ENCODE measurements at regions not wholly inside any gene's neighbourhood (a gene's known extent, or its start where the extent isn't known, plus 50 kb on each side); places are given as distances from the start of the nearest gene placed in this dataset.
"Not testable (repeated sequence)": the region's sequence is repeated elsewhere in the genome, so short reads cannot be mapped to it uniquely, and the experiment has no call there.

DNA sequence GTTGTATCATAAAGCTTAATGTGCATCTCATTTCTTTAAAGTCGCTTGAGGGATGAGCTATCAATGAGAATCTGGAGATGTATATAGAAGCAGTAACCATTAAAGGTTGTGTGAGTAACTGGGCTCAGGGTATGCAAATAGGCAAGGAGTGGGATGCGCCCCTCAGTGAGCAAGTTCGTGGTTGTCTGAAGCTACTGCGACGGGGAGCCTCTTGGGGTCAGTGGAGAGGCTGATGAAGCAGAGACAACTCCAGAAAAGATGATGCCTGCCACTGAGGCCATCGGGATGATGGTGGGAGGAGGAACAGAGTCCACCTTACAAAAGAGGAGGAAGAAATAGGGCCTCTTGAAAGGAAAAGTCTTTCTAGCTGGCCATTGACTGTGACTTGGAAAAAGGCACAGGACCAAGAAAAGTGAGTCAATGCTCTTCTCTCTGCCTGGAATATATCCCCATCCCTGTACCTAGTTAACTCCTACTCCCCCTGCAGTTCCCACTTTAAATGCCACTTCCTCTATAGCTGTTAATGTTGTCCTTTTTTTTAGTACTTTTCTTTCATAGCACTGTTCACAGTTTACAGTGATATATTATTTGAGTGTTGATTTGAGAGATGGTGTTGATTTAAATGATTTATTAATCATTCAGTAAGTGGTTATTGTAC is 51.4 kb upstream of the LSM6 start:
- no peak for DNase-seq

DNA sequence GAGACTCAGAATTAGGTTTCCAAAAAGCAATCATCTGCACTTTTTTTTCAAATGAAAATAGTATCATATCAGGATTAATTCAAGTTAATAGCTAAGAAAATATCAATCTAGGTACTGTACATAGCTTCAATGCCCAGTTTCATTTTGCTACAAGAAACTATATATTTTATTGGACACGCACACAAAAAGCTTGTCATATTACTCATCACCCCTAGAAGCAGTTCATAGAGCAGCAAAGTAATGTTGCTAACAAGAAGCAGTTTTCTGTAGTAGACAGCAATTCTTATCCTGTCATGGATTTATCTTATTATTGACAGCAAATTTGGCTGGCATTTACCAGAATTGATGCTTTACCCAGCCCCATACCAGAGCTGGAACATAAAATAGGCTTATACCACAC is 52.3 kb upstream of the LSM6 start:
- DNase-seq: no peak

GRCh38 chr4:146122398-146122797 is 53.1 kb upstream of the LSM6 start:
- DNase-seq: no peak

DNA sequence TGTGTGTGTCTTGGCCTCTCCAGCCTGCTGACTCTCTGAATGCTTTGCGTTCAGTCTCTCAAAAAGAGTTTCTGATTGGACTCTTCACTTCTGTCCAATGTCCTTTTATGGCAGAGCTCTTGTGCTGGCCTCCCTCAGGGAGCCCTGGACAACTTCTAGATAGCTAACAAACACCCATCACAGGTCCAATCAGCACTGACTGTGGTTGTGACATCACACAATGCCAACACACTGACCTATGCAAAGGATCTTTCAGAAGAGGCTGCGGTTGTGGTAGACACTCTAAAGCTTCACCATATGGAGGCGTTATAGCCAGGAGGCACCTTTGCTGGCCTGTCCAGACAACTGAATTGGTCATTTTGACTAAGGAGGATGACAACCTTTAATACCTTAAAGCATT is 53.8 kb upstream of the LSM6 start:
- DNase-seq: no peak

GRCh38 chr4:146119845-146120404 is 55.6 kb upstream of the LSM6 start:
- DNase-seq: no peak

DNA sequence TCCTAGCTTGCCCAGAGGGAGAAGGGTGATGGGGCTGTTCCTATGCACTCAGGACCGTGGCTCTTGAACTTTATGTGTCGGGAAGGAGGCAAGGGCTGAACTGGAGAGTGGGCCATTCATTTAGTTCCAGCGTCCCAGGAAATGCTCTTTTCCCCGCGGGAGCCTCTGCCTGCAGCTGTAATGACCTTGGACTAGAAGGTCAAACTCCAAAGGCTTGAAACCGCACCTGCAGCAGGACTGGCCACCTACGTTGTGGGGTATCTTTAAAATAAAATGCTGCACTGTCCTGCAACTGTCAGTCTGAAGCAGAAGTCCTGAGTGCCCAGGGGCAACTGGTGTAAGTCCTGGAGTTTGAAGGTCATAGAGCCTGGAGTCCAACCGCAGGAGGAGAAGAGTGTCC is 61.5 kb upstream of the LSM6 start:
- no peak for DNase-seq

GRCh38 chr4:146113171-146113570 is 62.3 kb upstream of the LSM6 start:
- no peak for DNase-seq

DNA sequence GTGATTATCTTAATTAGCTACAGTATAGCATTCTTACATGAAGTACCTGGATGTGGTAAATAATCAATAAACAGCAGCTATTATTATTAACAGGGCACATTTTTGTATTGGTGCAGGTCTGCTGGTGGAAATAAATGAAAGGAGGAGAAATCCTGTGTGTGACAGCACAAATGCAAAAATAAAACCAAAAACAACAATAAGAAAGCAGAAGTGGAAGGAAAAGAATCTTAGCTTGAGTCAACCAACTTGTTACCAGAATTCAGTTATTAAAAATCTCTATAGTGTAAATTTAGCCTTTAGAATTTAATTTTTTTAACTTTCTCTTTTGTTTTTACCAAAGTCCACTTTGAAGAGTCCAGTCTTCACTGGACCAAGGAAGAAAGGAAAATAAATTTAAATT is 63.1 kb upstream of the LSM6 start:
- no peak for DNase-seq

DNA sequence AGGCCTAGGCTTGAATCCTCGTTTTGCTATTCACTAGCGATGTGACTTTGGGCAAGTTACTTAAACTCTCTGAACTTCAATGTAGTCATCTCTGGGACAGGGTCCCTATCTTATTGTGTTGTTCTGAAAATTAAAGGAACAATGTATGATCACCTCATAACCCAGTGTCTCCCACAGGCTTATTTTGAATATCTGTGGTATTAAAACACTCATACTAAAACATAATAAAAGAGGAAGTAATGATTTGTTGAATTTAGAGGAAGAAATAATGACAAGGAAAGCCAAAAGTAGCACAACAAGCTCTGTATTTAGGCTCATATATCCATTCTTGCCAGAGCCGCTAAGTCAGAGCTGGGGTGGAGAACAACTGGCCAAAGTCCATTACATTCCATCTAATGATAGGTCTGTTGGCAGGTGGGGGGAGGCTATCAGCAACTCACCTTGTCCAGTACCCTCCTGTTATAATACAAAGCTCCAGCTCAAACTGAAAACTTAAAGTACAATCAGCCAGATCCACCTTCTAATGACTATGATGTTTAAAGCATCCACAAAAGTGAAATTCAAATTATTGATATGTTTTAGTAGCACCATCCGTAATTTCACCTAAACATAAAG is 64.5 kb upstream of the LSM6 start:
- DNase-seq: no peak

DNA sequence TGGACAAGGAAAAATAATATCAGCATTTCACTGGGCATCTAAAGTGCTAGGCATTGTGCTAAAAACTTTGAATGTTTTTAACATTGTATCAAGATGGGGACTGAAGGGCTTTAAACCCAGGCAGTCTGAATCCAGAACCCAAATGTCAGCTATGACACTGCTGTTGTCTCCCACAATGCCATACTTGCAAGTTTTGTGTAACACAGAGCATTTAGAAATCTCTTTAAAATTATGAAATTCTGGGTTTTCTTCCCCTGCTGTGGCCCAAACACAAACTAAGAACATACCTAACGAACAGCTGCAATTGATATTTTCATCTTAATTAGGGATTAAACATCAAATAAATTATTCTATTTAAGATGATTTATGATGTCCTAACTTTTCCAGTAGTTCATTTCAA is 66.8 kb upstream of the LSM6 start:
- no peak for DNase-seq

DNA sequence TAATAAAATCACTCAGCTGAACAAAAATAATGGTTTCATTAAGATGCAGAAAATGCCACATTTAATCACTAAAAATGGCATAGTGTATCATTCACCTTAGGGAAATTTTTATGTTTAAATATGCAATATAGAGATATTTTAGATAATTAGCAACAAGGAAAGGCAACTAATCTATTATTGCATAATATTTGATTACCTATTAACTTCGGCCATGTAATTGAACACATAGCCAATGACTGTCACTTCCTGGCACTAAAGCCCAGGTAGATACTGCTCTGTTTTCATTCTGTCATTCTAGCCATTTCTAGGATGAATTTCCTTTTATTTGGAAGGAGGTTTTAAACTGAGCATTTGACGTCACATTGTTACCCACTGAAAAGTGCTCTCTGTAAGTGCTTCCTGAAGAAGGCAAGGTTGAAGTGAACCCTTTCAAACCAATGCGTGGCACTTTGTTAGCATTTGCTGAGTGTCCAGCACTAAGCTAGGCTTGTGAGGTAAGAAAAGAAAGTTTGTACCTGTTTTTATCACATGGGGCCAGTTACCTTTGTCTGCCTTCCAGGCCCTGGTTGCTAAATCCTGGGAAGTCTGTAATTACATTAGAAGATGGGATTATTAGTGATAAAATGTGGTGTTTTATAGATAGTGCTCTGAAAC is 67.8 kb upstream of the LSM6 start:
- no peak for DNase-seq

DNA sequence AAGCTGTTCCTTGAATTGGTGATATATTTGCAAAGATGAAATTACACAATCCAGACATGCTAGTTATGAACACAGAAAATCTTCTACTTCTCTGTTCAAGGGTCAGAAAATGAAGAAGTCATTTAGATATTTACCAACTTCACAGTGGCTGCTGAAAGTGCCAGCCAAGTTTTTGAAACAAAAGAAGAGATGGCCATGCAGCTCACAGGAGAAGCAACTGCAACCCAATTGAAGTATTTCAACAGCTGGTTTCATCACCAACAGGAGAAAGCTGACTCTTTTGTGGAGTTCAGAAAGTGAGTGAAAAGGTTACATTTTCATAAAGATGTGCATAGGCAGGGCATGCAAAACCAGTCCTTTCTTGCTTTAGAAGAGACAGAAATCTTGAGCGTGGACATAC is 70.1 kb upstream of the LSM6 start:
- no peak for DNase-seq

GRCh38 chr4:146104541-146104940 is 71.0 kb upstream of the LSM6 start:
- DNase-seq: no peak

DNA sequence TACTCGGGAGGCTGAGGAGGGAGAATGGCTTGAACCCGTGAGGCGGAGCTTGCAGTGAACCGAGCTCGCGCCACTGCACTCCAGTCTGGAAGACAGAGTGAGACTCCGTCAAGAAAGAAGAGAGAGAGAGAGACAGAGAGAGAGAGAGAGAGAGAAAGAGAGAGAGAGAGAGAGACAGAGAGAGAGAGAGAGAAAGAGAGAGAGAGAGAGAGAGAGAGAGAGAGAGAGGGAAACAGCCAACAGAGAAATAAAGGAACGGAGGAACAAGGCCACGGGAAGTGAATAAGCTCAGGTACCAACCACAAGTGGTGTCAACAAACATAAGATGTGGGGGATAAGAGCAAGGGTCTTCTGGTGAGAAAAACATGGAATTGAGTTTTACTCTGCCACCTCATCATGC is 71.5 kb upstream of the LSM6 start:
- not testable (repeated sequence) for DNase-seq

DNA sequence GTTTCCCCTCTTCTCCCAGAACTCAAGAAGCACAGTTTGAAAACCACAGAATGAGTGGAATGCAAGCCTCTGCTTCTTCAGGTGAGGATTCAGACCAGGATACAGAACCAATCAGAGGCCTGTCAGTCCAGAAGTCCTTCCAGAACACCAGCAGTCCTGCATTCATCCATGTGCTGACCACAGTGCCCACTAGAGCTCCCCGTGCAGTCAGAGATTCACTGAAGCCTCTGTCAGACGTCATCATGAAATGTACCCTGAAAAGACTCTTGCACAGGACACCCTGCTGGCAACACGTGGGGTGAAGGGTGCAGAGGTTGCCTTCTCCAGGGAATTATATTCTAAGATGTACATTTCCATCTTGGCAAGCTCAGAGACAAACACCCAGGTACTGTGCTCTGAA is 75.9 kb upstream of the LSM6 start:
- DNase-seq: no peak

GRCh38 chr4:146098978-146099377 is 76.5 kb upstream of the LSM6 start:
- DNase-seq: no peak

- no peak for DNase-seq
These were observed 77.1 kb upstream of the LSM6 start for GRCh38 chr4:146098397-146098796.

DNA sequence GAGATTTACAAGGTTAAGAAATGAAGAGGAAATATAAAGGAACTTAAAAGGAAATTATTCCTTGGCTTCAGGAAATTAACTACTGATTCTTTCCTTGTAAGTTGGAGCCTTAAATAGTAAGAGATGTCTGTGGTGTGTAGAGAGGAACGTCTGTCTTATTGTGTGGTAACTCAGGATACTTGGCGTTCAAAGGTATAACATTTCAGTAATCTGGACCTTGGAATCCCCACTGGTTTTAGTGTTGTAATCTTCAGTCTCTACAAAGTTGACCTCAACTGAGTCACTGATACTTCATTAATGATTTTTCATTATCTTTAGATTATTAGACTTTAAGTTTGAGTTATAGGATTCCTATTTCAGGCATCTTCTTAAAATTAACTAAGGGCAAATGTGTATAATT is 79.1 kb upstream of the LSM6 start:
- no peak for DNase-seq

- no peak for DNase-seq
These were observed 79.7 kb upstream of the LSM6 start for GRCh38 chr4:146095860-146096259.

DNA sequence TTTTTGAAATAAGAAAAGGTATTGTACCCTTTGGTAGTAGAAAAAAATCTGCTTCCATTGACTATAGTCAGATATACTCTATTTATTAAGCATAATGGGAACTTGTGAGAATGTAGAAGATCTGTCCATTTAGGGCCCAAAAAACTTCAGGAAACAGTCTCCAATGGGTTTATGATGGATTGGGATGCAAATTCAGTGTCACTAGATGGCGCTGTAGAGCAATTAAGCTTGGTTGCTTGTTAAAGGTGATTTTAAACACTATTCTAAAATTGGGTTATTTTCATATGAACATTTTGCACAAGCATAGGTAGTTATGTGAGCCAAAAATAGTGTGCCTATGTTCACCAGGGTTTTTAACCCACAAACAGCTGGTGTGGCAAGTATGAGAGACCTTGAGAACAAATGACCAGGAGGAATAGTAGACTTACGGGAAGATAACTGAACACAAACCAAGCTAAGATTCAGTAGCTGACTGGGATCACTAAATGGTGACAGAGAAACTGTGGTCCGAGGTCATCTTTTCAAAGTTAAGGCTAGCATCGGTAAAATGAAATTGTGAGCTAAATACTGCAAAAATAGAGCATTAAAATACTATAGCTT is 80.3 kb upstream of the LSM6 start:
- DNase-seq: peak; percentile 3

GRCh38 chr4:146088690-146089089 is 86.8 kb upstream of the LSM6 start:
- DNase-seq: no peak

DNA sequence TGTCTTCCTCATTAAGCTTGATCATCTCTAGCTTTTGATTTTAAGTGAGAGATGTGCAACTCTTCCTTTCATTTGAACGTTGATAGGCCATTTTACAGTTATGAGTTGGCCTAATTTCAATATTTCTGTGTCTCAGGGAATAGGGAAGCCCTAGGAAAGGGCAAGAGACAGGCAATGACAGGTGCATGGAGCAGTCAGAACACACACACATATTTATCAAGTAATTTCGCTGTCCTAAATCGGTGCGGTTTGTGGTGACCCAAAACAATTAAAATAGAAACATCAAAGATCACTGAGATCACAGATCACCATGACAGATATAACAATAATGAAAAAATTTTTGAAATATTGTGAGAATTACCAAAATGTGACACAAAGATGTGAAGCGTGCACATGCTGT is 87.7 kb upstream of the LSM6 start:
- no peak for DNase-seq

DNA sequence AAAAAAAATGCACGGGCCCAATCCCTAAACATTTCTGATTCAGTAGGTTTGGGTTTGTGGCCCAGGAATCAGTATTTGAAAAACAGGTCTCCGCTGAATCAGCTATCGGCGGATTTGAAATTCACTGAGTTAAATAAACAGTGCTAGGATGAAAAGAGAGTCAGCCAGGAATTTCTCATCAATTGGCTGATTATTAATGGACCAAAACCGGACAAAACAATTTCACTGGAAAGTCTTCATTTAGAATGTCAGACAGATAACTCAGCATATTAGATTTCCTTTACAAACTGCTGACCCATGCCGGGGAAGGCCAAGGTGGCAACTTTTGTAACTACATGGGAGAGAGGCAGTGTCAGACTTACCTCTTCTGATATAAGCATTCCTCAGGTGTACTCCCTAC is 99.4 kb upstream of the LSM6 start:
- DNase-seq: no peak

DNA sequence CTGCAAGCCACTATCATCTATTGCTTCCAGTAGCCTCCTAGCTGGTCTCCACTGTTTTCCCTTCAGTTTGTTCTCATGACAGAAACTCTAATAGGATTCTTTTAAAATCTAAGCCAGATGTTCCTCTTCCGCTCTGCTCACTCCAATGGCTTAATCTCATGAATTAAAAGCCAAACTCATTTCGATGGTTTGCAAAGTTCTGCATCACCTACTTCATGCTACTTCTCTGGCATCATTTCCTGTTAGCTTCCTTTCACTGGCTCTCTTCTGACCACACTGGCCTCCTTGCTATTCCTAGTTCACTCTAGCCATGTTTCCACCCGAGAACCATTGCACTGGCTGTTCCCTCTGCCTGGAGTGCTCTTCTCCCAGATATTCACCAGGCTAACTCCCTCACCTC is 102.0 kb upstream of the LSM6 start:
- no peak for DNase-seq
